GM12864 (cell line): ENCODE measurements at regions not wholly inside any gene's neighbourhood (a gene's known extent, or its start where the extent isn't known, plus 50 kb on each side); places are given as distances from the start of the nearest gene placed in this dataset.

ENCODE experiments used
- DNase-seq: peaks from one replicate; pipeline ENCODE4 v3.0.0-alpha.2; 2011; ENCODE audit warnings: low read depth
- H3K4me3 ChIP-seq: 2 replicates; pipeline ENCODE4 v1.5.1; 2011; ENCODE audit warnings: mild to moderate bottlenecking, low read depth, low read length, control low read depth
- TF ChIP-seq, protein P1 (sequence below): IDR thresholded peaks from 2 replicates; pipeline ENCODE4 v1.5.1; 2011; ENCODE audit warnings: low read depth, mild to moderate bottlenecking, moderate library complexity, low read length, control low read depth, inconsistent platforms; ENCODE audit errors: missing control alignments

DNA sequence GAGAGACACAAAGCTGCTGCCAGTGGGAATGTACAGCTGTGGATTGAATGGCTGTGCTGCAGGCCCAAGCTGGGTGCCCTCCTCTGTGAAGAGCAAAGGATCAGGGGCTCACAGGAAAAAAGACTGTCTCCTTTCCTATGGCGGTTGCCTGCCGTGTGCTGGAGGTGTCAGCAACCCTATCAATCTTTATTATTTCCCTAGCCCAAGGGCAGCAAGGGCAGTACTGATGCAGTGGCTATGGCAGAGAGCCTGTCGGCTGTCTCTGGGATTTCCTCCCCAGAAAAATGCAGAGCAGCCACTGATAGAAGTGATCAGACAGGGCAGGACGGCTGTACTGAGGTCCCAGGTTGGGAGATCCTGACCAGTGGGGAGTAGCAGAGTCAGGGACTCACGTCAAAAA is 117.3 kb upstream of the CDH12 start:
- DNase-seq, result no peak
- H3K4me3 ChIP-seq, result no peak overlapping the region
- TF ChIP-seq, protein P1, sequence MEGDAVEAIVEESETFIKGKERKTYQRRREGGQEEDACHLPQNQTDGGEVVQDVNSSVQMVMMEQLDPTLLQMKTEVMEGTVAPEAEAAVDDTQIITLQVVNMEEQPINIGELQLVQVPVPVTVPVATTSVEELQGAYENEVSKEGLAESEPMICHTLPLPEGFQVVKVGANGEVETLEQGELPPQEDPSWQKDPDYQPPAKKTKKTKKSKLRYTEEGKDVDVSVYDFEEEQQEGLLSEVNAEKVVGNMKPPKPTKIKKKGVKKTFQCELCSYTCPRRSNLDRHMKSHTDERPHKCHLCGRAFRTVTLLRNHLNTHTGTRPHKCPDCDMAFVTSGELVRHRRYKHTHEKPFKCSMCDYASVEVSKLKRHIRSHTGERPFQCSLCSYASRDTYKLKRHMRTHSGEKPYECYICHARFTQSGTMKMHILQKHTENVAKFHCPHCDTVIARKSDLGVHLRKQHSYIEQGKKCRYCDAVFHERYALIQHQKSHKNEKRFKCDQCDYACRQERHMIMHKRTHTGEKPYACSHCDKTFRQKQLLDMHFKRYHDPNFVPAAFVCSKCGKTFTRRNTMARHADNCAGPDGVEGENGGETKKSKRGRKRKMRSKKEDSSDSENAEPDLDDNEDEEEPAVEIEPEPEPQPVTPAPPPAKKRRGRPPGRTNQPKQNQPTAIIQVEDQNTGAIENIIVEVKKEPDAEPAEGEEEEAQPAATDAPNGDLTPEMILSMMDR, result no peak

GRCh38 chr5:22968386-22968785 is 115.2 kb upstream of the CDH12 start:
- DNase-seq, result no peak
- no peak overlapping the region for H3K4me3 ChIP-seq
- TF ChIP-seq, protein P1, result no peak

GRCh38 chr5:22965960-22966359 is 112.8 kb upstream of the CDH12 start:
- H3K4me3 ChIP-seq, result no peak overlapping the region
- TF ChIP-seq, protein P1, result no peak
- no peak for DNase-seq

DNA sequence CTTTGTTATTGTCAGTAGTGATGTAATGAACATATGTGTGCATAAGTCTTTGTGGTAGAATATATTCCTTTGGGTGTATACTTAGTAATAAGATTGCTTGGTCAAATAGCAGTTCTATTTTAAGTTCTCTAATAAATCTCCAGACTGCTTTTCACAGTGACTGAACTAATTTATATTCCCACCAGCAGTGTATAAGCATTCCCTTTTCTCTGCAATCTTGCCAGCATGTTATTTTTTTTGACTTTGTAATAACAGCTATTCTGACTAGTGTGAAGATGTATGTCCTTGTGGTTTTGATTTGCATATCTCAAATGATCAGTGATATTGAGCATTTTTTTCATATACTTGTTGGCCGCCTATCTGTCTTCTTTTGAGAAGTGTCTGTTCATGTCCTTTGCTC is 111.5 kb upstream of the CDH12 start:
- DNase-seq, result no peak
- TF ChIP-seq, protein P1, result no peak

GRCh38 chr5:22958462-22959262 is 105.5 kb upstream of the CDH12 start:
- DNase-seq, result no peak
- no peak overlapping the region for H3K4me3 ChIP-seq
- TF ChIP-seq, protein P1, result no peak

More for the DNA sequence above, 111.5 kb upstream of the CDH12 start:
- H3K4me3 ChIP-seq, result no peak overlapping the region

- H3K4me3 ChIP-seq, result no peak overlapping the region
- TF ChIP-seq, protein P1, result no peak
- no peak for DNase-seq
These were observed 94.8 kb upstream of the CDH12 start for GRCh38 chr5:22947921-22948320.

GRCh38 chr5:22938362-22938761 is 85.2 kb upstream of the CDH12 start:
- DNase-seq, result no peak
- TF ChIP-seq, protein P1, result no peak

More at GRCh38 chr5:22938362-22938761, 85.2 kb upstream of the CDH12 start:
- no peak overlapping the region for H3K4me3 ChIP-seq
